GM12872 (cell line): ENCODE measurements at regions not wholly inside any gene's neighbourhood (a gene's known extent, or its start where the extent isn't known, plus 50 kb on each side); places are given as distances from the start of the nearest gene placed in this dataset.

Experiments
- TF ChIP-seq, protein P1 (sequence below): IDR thresholded peaks from 3 replicates; pipeline ENCODE4 v1.5.1; 2011; ENCODE audit warnings: low read depth, mild to moderate bottlenecking, low read length, moderate library complexity; ENCODE audit not compliant: insufficient read depth

- TF ChIP-seq, protein P1, sequence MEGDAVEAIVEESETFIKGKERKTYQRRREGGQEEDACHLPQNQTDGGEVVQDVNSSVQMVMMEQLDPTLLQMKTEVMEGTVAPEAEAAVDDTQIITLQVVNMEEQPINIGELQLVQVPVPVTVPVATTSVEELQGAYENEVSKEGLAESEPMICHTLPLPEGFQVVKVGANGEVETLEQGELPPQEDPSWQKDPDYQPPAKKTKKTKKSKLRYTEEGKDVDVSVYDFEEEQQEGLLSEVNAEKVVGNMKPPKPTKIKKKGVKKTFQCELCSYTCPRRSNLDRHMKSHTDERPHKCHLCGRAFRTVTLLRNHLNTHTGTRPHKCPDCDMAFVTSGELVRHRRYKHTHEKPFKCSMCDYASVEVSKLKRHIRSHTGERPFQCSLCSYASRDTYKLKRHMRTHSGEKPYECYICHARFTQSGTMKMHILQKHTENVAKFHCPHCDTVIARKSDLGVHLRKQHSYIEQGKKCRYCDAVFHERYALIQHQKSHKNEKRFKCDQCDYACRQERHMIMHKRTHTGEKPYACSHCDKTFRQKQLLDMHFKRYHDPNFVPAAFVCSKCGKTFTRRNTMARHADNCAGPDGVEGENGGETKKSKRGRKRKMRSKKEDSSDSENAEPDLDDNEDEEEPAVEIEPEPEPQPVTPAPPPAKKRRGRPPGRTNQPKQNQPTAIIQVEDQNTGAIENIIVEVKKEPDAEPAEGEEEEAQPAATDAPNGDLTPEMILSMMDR, result no peak
These were observed 75.7 kb upstream of the ANK2 start for GRCh38 chr4:112973750-112974251.

GRCh38 chr4:112975567-112976355 lies 73.7 kb upstream of the ANK2 start:
- TF ChIP-seq, protein P1, result no peak

GRCh38 chr4:112978691-112979472 lies 70.6 kb upstream of the ANK2 start:
- TF ChIP-seq, protein P1, result no peak

- TF ChIP-seq, protein P1, result no peak
These were observed 69.5 kb upstream of the ANK2 start for GRCh38 chr4:112979881-112980421.

DNA sequence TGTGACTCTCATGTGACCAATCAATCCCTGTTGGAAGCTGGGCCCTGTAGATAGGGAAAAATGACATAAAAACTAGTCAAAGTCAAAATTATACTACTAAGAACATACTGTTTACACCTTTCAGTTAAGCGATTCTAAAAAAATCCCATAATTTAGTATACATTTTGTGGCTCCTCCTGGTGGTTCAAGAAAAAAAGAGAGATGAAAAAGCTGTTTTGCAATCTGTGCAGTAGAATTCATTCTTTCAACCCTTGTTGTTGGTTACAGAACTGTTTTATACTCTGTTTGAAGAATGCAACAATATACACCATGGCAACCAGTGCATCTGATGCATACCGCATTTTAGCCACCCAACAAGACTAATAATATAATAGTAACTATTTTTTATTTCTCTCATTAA lies 66.8 kb upstream of the ANK2 start:
- TF ChIP-seq, protein P1, result no peak

DNA sequence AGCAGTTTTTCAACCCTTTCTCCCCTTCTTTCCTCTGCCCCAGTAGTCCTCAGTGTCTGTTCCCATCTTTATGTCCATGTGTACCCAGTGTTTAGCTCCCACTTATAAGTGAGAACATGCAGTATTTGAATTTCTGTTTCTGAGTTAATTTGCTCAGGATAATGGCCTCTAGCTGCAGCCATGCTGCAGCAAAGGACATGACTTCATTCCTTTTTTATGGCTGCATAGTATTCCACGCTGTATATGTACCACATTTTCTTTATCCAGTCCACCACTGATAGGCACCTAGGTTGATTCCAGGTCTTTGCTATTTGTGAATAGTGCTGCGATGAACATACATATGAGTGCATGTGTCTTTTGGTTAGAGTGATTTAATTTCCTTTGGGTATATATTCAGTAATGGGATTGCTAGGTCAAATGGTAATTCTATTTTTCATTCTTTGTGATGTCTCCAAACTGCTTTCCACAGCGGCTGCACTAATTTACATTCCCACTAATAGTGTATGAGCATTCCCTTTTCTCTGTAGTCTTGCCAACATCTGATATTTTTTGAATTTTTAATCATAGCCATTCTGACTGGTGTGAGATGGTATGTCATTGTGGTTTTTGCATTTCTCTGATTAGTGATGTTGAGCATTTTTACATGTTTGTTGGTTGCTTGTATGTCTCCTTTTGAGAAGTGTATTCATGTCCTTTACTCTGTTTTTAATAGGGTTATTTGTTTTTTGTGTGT lies 54.6 kb upstream of the ANK2 start:
- TF ChIP-seq, protein P1, result no peak
